GM19351 (cell line): ENCODE measurements at regions not wholly inside any gene's neighbourhood (a gene's known extent, or its start where the extent isn't known, plus 50 kb on each side); places are given as distances from the start of the nearest gene placed in this dataset.
"Not testable (repeated sequence)": the region's sequence is repeated elsewhere in the genome, so short reads cannot be mapped to it uniquely, and the experiment has no call there.

Experiments used
- ATAC-seq: cut with Tn5 transposase; IDR thresholded peaks from one replicate; pipeline ENCODE4 v1.9.1; 2021; ENCODE audit warnings: mild to moderate bottlenecking, moderate library complexity; ENCODE audit not compliant: unreplicated experiment

GRCh38 chrX:112947981-112948615 is 107.5 kb upstream of the AMOT start:
- no peak for ATAC-seq

- ATAC-seq = no peak
These were observed 105.6 kb upstream of the AMOT start for GRCh38 chrX:112946227-112946626.

- ATAC-seq = no peak
These were observed 105.2 kb upstream of the AMOT start for GRCh38 chrX:112945826-112946225.

GRCh38 chrX:112941209-112941837 is 100.7 kb upstream of the AMOT start:
- peak; percentile 89 for ATAC-seq

GRCh38 chrX:112935029-112935428 is 94.4 kb upstream of the AMOT start:
- ATAC-seq = peak; percentile 69

- ATAC-seq = no peak
These were observed 91.3 kb upstream of the AMOT start for GRCh38 chrX:112931900-112932299.

GRCh38 chrX:112931478-112931877 is 90.8 kb upstream of the AMOT start:
- ATAC-seq = no peak

GRCh38 chrX:112923381-112923780 is 82.8 kb upstream of the AMOT start:
- ATAC-seq = not testable (repeated sequence)

GRCh38 chrX:112913807-112914206 is 73.2 kb upstream of the AMOT start:
- ATAC-seq = no peak

GRCh38 chrX:112910418-112910817 is 69.8 kb upstream of the AMOT start:
- ATAC-seq = no peak

GRCh38 chrX:112901869-112902725 is 61.5 kb upstream of the AMOT start:
- no peak for ATAC-seq

GRCh38 chrX:112896051-112896450 is 55.4 kb upstream of the AMOT start:
- no peak for ATAC-seq
